ENCODE measurements at regions not wholly inside any gene's neighbourhood (a gene's known extent, or its start where the extent isn't known, plus 50 kb on each side); places are given as distances from the start of the nearest gene placed in this dataset.

GRCh38 chr1:229845410-229846138, 219.5 kb downstream of the URB2 start:
- no peak for TF ChIP-seq CTCF (IDR thresholded peaks at IDR 0.05; ENCODE audit: borderline replicate concordance, extremely low read depth, insufficient read depth)
- intact Hi-C loops (cut with DNase I) = no loop called here
- Histone ChIP-seq H3K4me3 (ENCODE audit: low read length in 3 of 3) (no peak overlapping the region), H3K9me3 (ENCODE audit: control insufficient read depth in 2 of 3, insufficient read depth in 1 of 3, low read length in 3 of 3) (no peaks in the 10 kb centered on the region), H3K36me3 (ENCODE audit: control insufficient read depth in 2 of 3, insufficient read depth in 3 of 3, low read length in 3 of 3) (no peaks in the 10 kb centered on the region), H3K27ac (ENCODE audit: low read depth in 2 of 2, low read length in 2 of 2) (no peak overlapping the region), H3K9ac (ENCODE audit: low read length in 3 of 3) (no peak overlapping the region), H3K27me3 (ENCODE audit: control insufficient read depth, insufficient read depth, low read length) (no peaks in the 10 kb centered on the region), H3K4me1 (ENCODE audit: control insufficient read depth in 2 of 3, insufficient read depth in 2 of 3, low read depth in 1 of 3, low read length in 3 of 3) (no peaks in the 10 kb centered on the region)
- FAIRE-seq = no peak
- DNase-seq = no peak

GRCh38 chr1:229846351-229846750, 220.3 kb downstream of the URB2 start:
- Histone ChIP-seq H3K27ac (ENCODE audit: low read depth in 2 of 2, low read length in 2 of 2) (no peak overlapping the region), H3K4me3 (ENCODE audit: low read length in 3 of 3) (no peak overlapping the region), H3K9me3 (ENCODE audit: control insufficient read depth in 2 of 3, insufficient read depth in 1 of 3, low read length in 3 of 3) (no peaks in the 10 kb centered on the region), H3K36me3 (ENCODE audit: control insufficient read depth in 2 of 3, insufficient read depth in 3 of 3, low read length in 3 of 3) (no peaks in the 10 kb centered on the region), H3K9ac (ENCODE audit: low read length in 3 of 3) (no peak overlapping the region), H3K4me1 (ENCODE audit: control insufficient read depth in 2 of 3, insufficient read depth in 2 of 3, low read depth in 1 of 3, low read length in 3 of 3) (no peaks in the 10 kb centered on the region), H3K27me3 (ENCODE audit: control insufficient read depth, insufficient read depth, low read length) (no peaks in the 10 kb centered on the region)
- TF ChIP-seq CTCF (IDR thresholded peaks at IDR 0.05; ENCODE audit: borderline replicate concordance, extremely low read depth, insufficient read depth) = no peak
- no peak for FAIRE-seq
- DNase-seq = no peak
- intact Hi-C loops (cut with DNase I) = no loop called here

GRCh38 chr1:229848752-229849677, 218.0 kb upstream of the GALNT2 start:
- no peak for FAIRE-seq
- no peaks in the 10 kb centered on the region for H3K9me3 ChIP-seq (ENCODE audit: control insufficient read depth in 2 of 3, insufficient read depth in 1 of 3, low read length in 3 of 3)
- intact Hi-C loops (cut with DNase I) = no loop called here
- TF ChIP-seq CTCF (IDR thresholded peaks at IDR 0.05; ENCODE audit: borderline replicate concordance, extremely low read depth, insufficient read depth) = peak; percentile 23
- H3K4me3 ChIP-seq (ENCODE audit: low read length in 3 of 3) = no peak overlapping the region
- H3K27ac ChIP-seq (ENCODE audit: low read depth in 2 of 2, low read length in 2 of 2) = no peak overlapping the region
- H3K36me3 ChIP-seq (ENCODE audit: control insufficient read depth in 2 of 3, insufficient read depth in 3 of 3, low read length in 3 of 3) = no peaks in the 10 kb centered on the region
- H3K27me3 ChIP-seq (ENCODE audit: control insufficient read depth, insufficient read depth, low read length) = no peaks in the 10 kb centered on the region
- H3K9ac ChIP-seq (ENCODE audit: low read length in 3 of 3) = no peak overlapping the region
- peak in 2 of 5 donors; percentile 22 to 43 for DNase-seq
- H3K4me1 ChIP-seq (ENCODE audit: control insufficient read depth in 2 of 3, insufficient read depth in 2 of 3, low read depth in 1 of 3, low read length in 3 of 3) = no peaks in the 10 kb centered on the region
